Mesenchymal stem cell (in vitro differentiated cells and primary cell): ENCODE measurements at regions not wholly inside any gene's neighbourhood (a gene's known extent, or its start where the extent isn't known, plus 50 kb on each side); places are given as distances from the start of the nearest gene placed in this dataset.
A peak's percentile ranks its signal among the peaks of the same experiment; 100 is the strongest.

Experiments used
- DNase-seq: peaks from one replicate; pipeline ENCODE4 v3.0.0-alpha.2; 2013
- H2AFZ ChIP-seq: one replicate; pipeline ENCODE4 v1.6.1; 2013; ENCODE audit warnings: low read depth, mild to moderate bottlenecking, control low read depth, inconsistent platforms, low read length, moderate library complexity
- H2AK5ac ChIP-seq: 2 replicates; pipeline ENCODE4 v1.6.1; 2013; ENCODE audit warnings: low read length, moderate library complexity, mild to moderate bottlenecking, inconsistent platforms; ENCODE audit not compliant: severe bottlenecking
- H2BK120ac ChIP-seq: one replicate; pipeline ENCODE4 v1.6.1; 2013; ENCODE audit warnings: low read depth, mild to moderate bottlenecking, inconsistent platforms, low read length, moderate library complexity
- H2BK12ac ChIP-seq, 2 experiments: one replicate each; pipeline ENCODE4 v1.6.1; 2013; ENCODE audit warnings: inconsistent platforms in 2 of 2, low read length in 2 of 2, mild to moderate bottlenecking in 2 of 2, moderate library complexity in 2 of 2, control low read depth in 1 of 2
- H2BK15ac ChIP-seq: one replicate; pipeline ENCODE4 v1.6.1; 2013; ENCODE audit warnings: mild to moderate bottlenecking, low read depth, inconsistent platforms; ENCODE audit not compliant: poor library complexity, severe bottlenecking
- H2BK5ac ChIP-seq: 2 replicates; pipeline ENCODE4 v1.6.1; 2013; ENCODE audit warnings: low read depth, mild to moderate bottlenecking, low read length, control low read depth, inconsistent platforms; ENCODE audit not compliant: poor library complexity, severe bottlenecking
- H3K14ac ChIP-seq, 2 experiments: one replicate each; pipeline ENCODE4 v1.6.1; 2013; ENCODE audit warnings: inconsistent platforms in 2 of 2, low read length in 2 of 2, control low read depth in 1 of 2, mild to moderate bottlenecking in 1 of 2, moderate library complexity in 1 of 2
- H3K18ac ChIP-seq, 2 experiments: one replicate each; pipeline ENCODE4 v1.6.1; 2013; ENCODE audit warnings: inconsistent platforms in 2 of 2, low read length in 2 of 2, control low read depth in 1 of 2, low read depth in 1 of 2, mild to moderate bottlenecking in 1 of 2
- H3K23ac ChIP-seq, 2 experiments: one replicate each; pipeline ENCODE4 v1.6.1; 2013; ENCODE audit warnings: inconsistent platforms in 2 of 2, low read length in 2 of 2, mild to moderate bottlenecking in 2 of 2, moderate library complexity in 2 of 2, control low read depth in 1 of 2
- H3K27ac ChIP-seq: 2 replicates; pipeline ENCODE4 v1.5.1; 2013; ENCODE audit warnings: mild to moderate bottlenecking, moderate library complexity, low read length, control low read depth, inconsistent platforms; ENCODE audit not compliant: poor library complexity, severe bottlenecking
- H3K27me3 ChIP-seq, 2 experiments: 2 replicates each; pipeline versions ENCODE4 v1.6.1 to v1.7.0; 2013; ENCODE audit warnings: low read length in 2 of 2, mild to moderate bottlenecking in 2 of 2, moderate library complexity in 2 of 2, control low read depth in 1 of 2, inconsistent platforms in 1 of 2; ENCODE audit not compliant: control insufficient read depth in 1 of 2, insufficient read depth in 1 of 2
- H3K36me3 ChIP-seq, 2 experiments: 2 replicates each; pipeline versions ENCODE4 v1.6.1 to v1.7.0; 2013; ENCODE audit warnings: low read length in 2 of 2, control low read depth in 1 of 2, inconsistent platforms in 1 of 2, low read depth in 1 of 2, mild to moderate bottlenecking in 1 of 2; ENCODE audit not compliant: insufficient read depth in 2 of 2, control insufficient read depth in 1 of 2
- H3K4ac ChIP-seq, 2 experiments: one replicate each; pipeline ENCODE4 v1.6.1; 2013; ENCODE audit warnings: inconsistent platforms in 2 of 2, low read length in 2 of 2, mild to moderate bottlenecking in 2 of 2, moderate library complexity in 2 of 2, control low read depth in 1 of 2, low read depth in 1 of 2
- H3K4me1 ChIP-seq: 2 replicates; pipeline ENCODE4 v1.6.1; 2013; ENCODE audit warnings: low read depth, low read length, control low read depth; ENCODE audit not compliant: control insufficient read depth, insufficient read depth
- H3K4me2 ChIP-seq: 2 replicates; pipeline ENCODE4 v1.6.1; 2013; ENCODE audit warnings: low read length, mild to moderate bottlenecking, inconsistent platforms; ENCODE audit not compliant: poor library complexity, severe bottlenecking
- H3K4me3 ChIP-seq, 2 experiments: 2 replicates each; pipeline versions ENCODE4 v1.5.1 to v1.7.0; 2013; ENCODE audit warnings: low read length in 2 of 2, mild to moderate bottlenecking in 2 of 2, control low read depth in 1 of 2, low read depth in 1 of 2; ENCODE audit not compliant: insufficient read depth in 1 of 2
- H3K79me1 ChIP-seq: replicated peaks from 2 replicates; pipeline ENCODE4 v1.6.1; 2013; ENCODE audit warnings: mild to moderate bottlenecking, control low read depth, low read length, inconsistent platforms; ENCODE audit not compliant: poor library complexity, severe bottlenecking
- H3K9ac ChIP-seq: 2 replicates; pipeline ENCODE4 v1.7.0; 2013; ENCODE audit warnings: mild to moderate bottlenecking, low read length, moderate library complexity
- H3K9me3 ChIP-seq: 2 replicates; pipeline ENCODE4 v1.7.0; 2013; ENCODE audit warnings: mild to moderate bottlenecking, low read length; ENCODE audit not compliant: control insufficient read depth
- H4K8ac ChIP-seq: one replicate; pipeline ENCODE4 v1.6.1; 2013; ENCODE audit warnings: inconsistent platforms, mild to moderate bottlenecking, low read length, moderate library complexity
- H4K91ac ChIP-seq: one replicate; pipeline ENCODE4 v1.6.1; 2013; ENCODE audit warnings: mild to moderate bottlenecking, low read length, inconsistent platforms
- WGBS: methylation state at CpG from one replicate; pipeline ENCODE4 v1.1.7; 2013; ENCODE audit warnings: mixed read lengths; 5-methylcytosine and 5-hydroxymethylcytosine counted together

GRCh38 chr10:111392910-111393309, 316.1 kb downstream of the ADRA2A start:
- no peak overlapping the region for H2AFZ ChIP-seq
- no peaks in the 10 kb centered on the region for H3K4me1 ChIP-seq
- no peak overlapping the region for H2BK120ac ChIP-seq
- H2BK15ac ChIP-seq, result no peak overlapping the region
- H3K9ac ChIP-seq, result peak overlapping the region; percentile 31
- H2BK5ac ChIP-seq, result no peak overlapping the region
- H3K36me3 ChIP-seq, result no peaks in the 10 kb centered on the region
- no peak overlapping the region for H3K4me3 ChIP-seq
- WGBS, result 0% methylated on average over 1 of the region's 1 CpG
- H4K8ac ChIP-seq, result no peak overlapping the region
- H3K27ac ChIP-seq, result no peak overlapping the region
- no peaks in the 10 kb centered on the region for H3K27me3 ChIP-seq
- no peak overlapping the region for H3K23ac ChIP-seq
- H3K79me1 ChIP-seq, result no peaks in the 10 kb centered on the region
- no peak overlapping the region for H3K18ac ChIP-seq
- no peak overlapping the region for H4K91ac ChIP-seq
- H2AK5ac ChIP-seq, result no peak overlapping the region
- peak; percentile 22 for DNase-seq
- no peaks in the 10 kb centered on the region for H3K9me3 ChIP-seq
- H3K14ac ChIP-seq, result no peak overlapping the region
- H3K4me2 ChIP-seq, result no peak overlapping the region
- H3K4ac ChIP-seq, result no peak overlapping the region
- no peak overlapping the region for H2BK12ac ChIP-seq

- DNase-seq, result peak; percentile 4
- H3K4me3 ChIP-seq, result no peak overlapping the region
- WGBS, result 55% methylated on average over 3 of the region's 3 CpGs
Observed at GRCh38 chr10:111410740-111411139, 333.9 kb downstream of the ADRA2A start.

GRCh38 chr10:111425459-111425858, 348.6 kb downstream of the ADRA2A start:
- Histone ChIP-seq H2BK12ac (no peak overlapping the region), H3K27me3 (peaks cover 0 to 15% of the 10 kb centered on the region in 2 experiments)

More at GRCh38 chr10:111410740-111411139, 333.9 kb downstream of the ADRA2A start:
- Histone ChIP-seq H4K8ac (no peak overlapping the region), H2BK12ac (no peak overlapping the region), H3K4me1 (no peaks in the 10 kb centered on the region), H2AK5ac (no peak overlapping the region), H3K14ac (no peak overlapping the region), H3K27me3 (no peaks in the 10 kb centered on the region), H3K18ac (no peak overlapping the region), H3K23ac (no peak overlapping the region), H3K9me3 (peaks cover 5% of the 10 kb centered on the region), H3K4me2 (no peak overlapping the region), H3K79me1 (no peaks in the 10 kb centered on the region), H3K27ac (no peak overlapping the region), H3K4ac (no peak overlapping the region), H3K36me3 (no peaks in the 10 kb centered on the region), H3K9ac (no peak overlapping the region), H2BK120ac (no peak overlapping the region), H2AFZ (no peak overlapping the region), H2BK5ac (no peak overlapping the region), H2BK15ac (no peak overlapping the region), H4K91ac (no peak overlapping the region)

GRCh38 chr10:111429288-111430028, 352.6 kb downstream of the ADRA2A start:
- no peaks in the 10 kb centered on the region for H3K9me3 ChIP-seq
- no peak overlapping the region for H3K4me2 ChIP-seq
- H2BK12ac ChIP-seq, result no peak overlapping the region
- H3K14ac ChIP-seq, result no peak overlapping the region
- H4K8ac ChIP-seq, result no peak overlapping the region
- H3K79me1 ChIP-seq, result no peaks in the 10 kb centered on the region
- no peak overlapping the region for H3K18ac ChIP-seq
- no peak overlapping the region for H3K4ac ChIP-seq
- no peak overlapping the region for H2BK120ac ChIP-seq
- peaks cover 0 to 18% of the 10 kb centered on the region in 2 experiments for H3K27me3 ChIP-seq
- H3K27ac ChIP-seq, result no peak overlapping the region
- H2BK5ac ChIP-seq, result no peak overlapping the region
- H2BK15ac ChIP-seq, result no peak overlapping the region
- DNase-seq, result no peak
- H2AFZ ChIP-seq, result no peak overlapping the region
- no peaks in the 10 kb centered on the region for H3K4me1 ChIP-seq
- no peak overlapping the region for H4K91ac ChIP-seq
- 84% methylated on average over 3 of the region's 3 CpGs for WGBS
- no peak overlapping the region for H3K9ac ChIP-seq
- no peak overlapping the region for H3K23ac ChIP-seq
- no peak overlapping the region for H2AK5ac ChIP-seq
- no peaks in the 10 kb centered on the region for H3K36me3 ChIP-seq
- no peak overlapping the region for H3K4me3 ChIP-seq

More at GRCh38 chr10:111425459-111425858, 348.6 kb downstream of the ADRA2A start:
- H3K9me3 ChIP-seq, result no peaks in the 10 kb centered on the region
- H2BK120ac ChIP-seq, result no peak overlapping the region
- H3K27ac ChIP-seq, result no peak overlapping the region
- H2BK5ac ChIP-seq, result no peak overlapping the region
- no peaks in the 10 kb centered on the region for H3K79me1 ChIP-seq
- no peak overlapping the region for H2AFZ ChIP-seq
- no peak overlapping the region for H4K8ac ChIP-seq
- H3K4me1 ChIP-seq, result no peaks in the 10 kb centered on the region
- no peak overlapping the region for H3K14ac ChIP-seq
- no peak overlapping the region for H2BK15ac ChIP-seq
- H4K91ac ChIP-seq, result no peak overlapping the region
- H3K4me3 ChIP-seq, result no peak overlapping the region
- no peaks in the 10 kb centered on the region for H3K36me3 ChIP-seq
- WGBS, result 86% methylated on average over 1 of the region's 1 CpG
- no peak overlapping the region for H3K4me2 ChIP-seq
- no peak for DNase-seq
- no peak overlapping the region for H3K18ac ChIP-seq
- H3K23ac ChIP-seq, result no peak overlapping the region
- no peak overlapping the region for H2AK5ac ChIP-seq
- H3K9ac ChIP-seq, result no peak overlapping the region
- no peak overlapping the region for H3K4ac ChIP-seq
